Prostate gland (tissue), 2 donors: ENCODE measurements at regions not wholly inside any gene's neighbourhood (a gene's known extent, or its start where the extent isn't known, plus 50 kb on each side); places are given as distances from the start of the nearest gene placed in this dataset.
"Not testable (repeated sequence)": the region's sequence is repeated elsewhere in the genome, so short reads cannot be mapped to it uniquely, and the experiment has no call there.

ENCODE experiments used
- DNase-seq: peaks from one replicate; pipeline ENCODE4 v3.0.0-alpha.2; 2019; ENCODE audit warnings: low spot score
- H3K27ac ChIP-seq, 2 donors: fragments of 200-600 bp; sonication (generic); 2 replicates each; pipeline ENCODE4 v1.5.1; 2017 to 2019
- H3K27me3 ChIP-seq: fragments of 200-600 bp; sonication (generic); replicated peaks from 2 replicates; pipeline ENCODE4 v1.5.1; 2019; ENCODE audit not compliant: insufficient read depth
- H3K36me3 ChIP-seq, 2 donors: fragments of 200-600 bp; sonication (generic); 1 replicate in 1 of 2; 2 replicates in 1 of 2; pipeline versions ENCODE4 v1.5.1 to v1.8.1; 2017 to 2019
- H3K4me1 ChIP-seq: fragments of 200-600 bp; sonication (generic); replicated peaks from 2 replicates; pipeline ENCODE4 v1.5.1; 2019
- H3K4me3 ChIP-seq, 2 donors: fragments of 200-600 bp; sonication (generic); 2 replicates each; pipeline ENCODE4 v1.5.1; 2017 to 2019
- H3K9me3 ChIP-seq: fragments of 200-600 bp; sonication (generic); 2 replicates; pipeline ENCODE4 v1.5.1; 2017
- CTCF ChIP-seq, 4 experiments: fragments of 200-600 bp in 2 of 4; fragments of 450-650 bp in 2 of 4; sonication (generic) in 2 of 4; IDR thresholded peaks; 1 replicate in 3 of 4; 2 replicates in 1 of 4; pipeline ENCODE4 v1.5.1; 2016 to 2019; ENCODE audit warnings: antibody characterized with exemption in 4 of 4, mild to moderate bottlenecking in 2 of 4, moderate library complexity in 2 of 4
- POLR2A ChIP-seq: fragments of 450-650 bp; IDR thresholded peaks from one replicate; pipeline ENCODE4 v1.6.1; 2016; ENCODE audit warnings: antibody characterized with exemption, mild to moderate bottlenecking
- POLR2AphosphoS5 ChIP-seq: sonication (generic); formaldehyde crosslinking; IDR thresholded peaks from one replicate; pipeline ENCODE4 v1.6.1; 2017; ENCODE audit warnings: antibody characterized with exemption
- WGBS: methylation state at CpG from one replicate; pipeline ENCODE4 v1.1.5; 2018; 5-methylcytosine and 5-hydroxymethylcytosine counted together
- intact Hi-C: fragments of 100-400 bp; cut with DNase I; formaldehyde crosslinking; loops from one replicate; pipeline ENCODE4 v1.14.2; 2022

- Histone ChIP-seq H3K27ac (no peak overlapping the region), H3K4me1 (no peaks in the 10 kb centered on the region), H3K36me3 (no peaks in the 10 kb centered on the region), H3K27me3 (no peaks in the 10 kb centered on the region), H3K9me3 (no peaks in the 10 kb centered on the region), H3K4me3 (no peak overlapping the region)
- intact Hi-C loops: no loop called here
- DNase-seq: no peak
- WGBS: 70% methylated on average over 4 of the region's 4 CpGs
- TF ChIP-seq CTCF (IDR thresholded peaks at IDR 0.05) (no peak), POLR2A (no peak), POLR2AphosphoS5 (no peak)
Observed at GRCh38 chrX:39692796-39693195, 405.0 kb downstream of the BCOR start.

GRCh38 chrX:39693298-39693697 is 404.5 kb downstream of the BCOR start:
- TF ChIP-seq POLR2AphosphoS5 (no peak), POLR2A (no peak), CTCF (IDR thresholded peaks at IDR 0.05) (no peak)
- Histone ChIP-seq H3K4me1 (no peaks in the 10 kb centered on the region), H3K27me3 (no peaks in the 10 kb centered on the region), H3K36me3 (no peaks in the 10 kb centered on the region), H3K4me3 (no peak overlapping the region), H3K9me3 (no peaks in the 10 kb centered on the region), H3K27ac (no peak overlapping the region)
- WGBS: 50% methylated on average over 7 of the region's 7 CpGs
- intact Hi-C loops: no loop called here
- no peak for DNase-seq

GRCh38 chrX:39702636-39703035 is 395.1 kb downstream of the BCOR start:
- H3K27me3 ChIP-seq, intact Hi-C loops, H3K27ac ChIP-seq, H3K4me1 ChIP-seq, DNase-seq, H3K9me3 ChIP-seq, H3K4me3 ChIP-seq, H3K36me3 ChIP-seq: not testable (repeated sequence)
- 88% methylated on average over 5 of the region's 5 CpGs for WGBS

GRCh38 chrX:39703307-39703706 is 394.5 kb downstream of the BCOR start:
- no peak for DNase-seq
- intact Hi-C loops: no loop called here
- Histone ChIP-seq H3K4me1 (no peaks in the 10 kb centered on the region), H3K27me3 (no peaks in the 10 kb centered on the region), H3K9me3 (no peaks in the 10 kb centered on the region), H3K27ac (no peak overlapping the region), H3K4me3 (no peak overlapping the region), H3K36me3 (no peaks in the 10 kb centered on the region)
- TF ChIP-seq CTCF (IDR thresholded peaks at IDR 0.05) (no peak), POLR2AphosphoS5 (no peak), POLR2A (no peak)
- 94% methylated on average over 3 of the region's 3 CpGs for WGBS

- TF ChIP-seq POLR2A (no peak), CTCF (IDR thresholded peaks at IDR 0.05) (no peak), POLR2AphosphoS5 (no peak)
- no peaks in the 10 kb centered on the region for H3K9me3 ChIP-seq
Observed at GRCh38 chrX:39704590-39704989, 393.2 kb downstream of the BCOR start.

More at GRCh38 chrX:39704590-39704989, 393.2 kb downstream of the BCOR start:
- Histone ChIP-seq H3K27me3 (no peaks in the 10 kb centered on the region), H3K4me3 (no peak overlapping the region), H3K27ac (no peak overlapping the region), H3K36me3 (no peaks in the 10 kb centered on the region), H3K4me1 (no peaks in the 10 kb centered on the region)
- intact Hi-C loops: no loop called here
- DNase-seq: no peak
- WGBS: 94% methylated on average over 5 of the region's 5 CpGs
